H1 (cell line): ENCODE measurements at regions not wholly inside any gene's neighbourhood (a gene's known extent, or its start where the extent isn't known, plus 50 kb on each side); places are given as distances from the start of the nearest gene placed in this dataset.

Source experiments
- CTCF ChIA-PET: fragments of 300-600 bp; sonication (Branson Sonifier 250); formaldehyde crosslinking; loops from one replicate; lab custom pipeline; 2021; ENCODE audit not compliant: partially characterized antibody; lab: Charles Lee
- POLR2A ChIA-PET: fragments of 300-600 bp; sonication (Branson Sonifier 250); formaldehyde crosslinking; loops from one replicate; lab custom pipeline; 2021; ENCODE audit warnings: inconsistent platforms; ENCODE audit not compliant: partially characterized antibody; lab: Charles Lee
- DNase-seq, 2 experiments: peaks; one replicate each; pipeline versions ENCODE4 v3.0.0 to v3.0.0-alpha.2; 2010 to 2022; ENCODE audit warnings: low spot score in 2 of 2, low read depth in 1 of 2, mixed read lengths in 1 of 2
- FAIRE-seq: peaks from 2 replicates; lab custom pipeline; 2011; peaks lifted over from hg19 to GRCh38; lab: Jason Lieb, UNC
- H2AFZ ChIP-seq: 2 replicates; pipeline ENCODE4 v1.8.1; 2012; ENCODE audit warnings: low read length, inconsistent platforms
- H2AK5ac ChIP-seq: 2 replicates; pipeline ENCODE4 v1.6.1; 2013; ENCODE audit warnings: low read depth, low read length
- H2BK120ac ChIP-seq: replicated peaks from 2 replicates; pipeline ENCODE3; 2013; ENCODE audit warnings: low read depth, low read length, inconsistent platforms
- H2BK12ac ChIP-seq: 2 replicates; pipeline ENCODE4 v1.6.1; 2013; ENCODE audit warnings: low read depth, low read length
- H2BK15ac ChIP-seq: 2 replicates; pipeline ENCODE4 v1.6.1; 2013; ENCODE audit warnings: low read length
- H2BK20ac ChIP-seq: 2 replicates; pipeline ENCODE4 v1.6.1; 2013; ENCODE audit warnings: low read length
- H2BK5ac ChIP-seq: 2 replicates; pipeline ENCODE4 v1.6.1; 2013; ENCODE audit warnings: low read depth, low read length
- H3K14ac ChIP-seq: 2 replicates; pipeline ENCODE4 v1.6.1; 2013; ENCODE audit warnings: inconsistent platforms; ENCODE audit not compliant: insufficient read length
- H3K18ac ChIP-seq: 2 replicates; pipeline ENCODE4 v1.6.1; 2013; ENCODE audit warnings: low read length; ENCODE audit errors: extremely low read depth
- H3K23ac ChIP-seq: 2 replicates; pipeline ENCODE4 v1.6.1; 2013; ENCODE audit warnings: inconsistent platforms; ENCODE audit not compliant: insufficient read length
- H3K23me2 ChIP-seq: 2 replicates; pipeline ENCODE4 v1.6.1; 2013; ENCODE audit warnings: low read depth, low read length
- H3K27ac ChIP-seq: 2 replicates; pipeline ENCODE4 v1.6.1; 2011; ENCODE audit warnings: low read depth, low read length, inconsistent platforms
- H3K27me3 ChIP-seq, 4 experiments: replicated peaks in 1 of 4; 1 replicate in 1 of 4; 2 replicates in 3 of 4; pipeline versions ENCODE4 v1.6.1 to v1.8.1; 2011 to 2013; ENCODE audit warnings: low read length in 3 of 4, mild to moderate bottlenecking in 3 of 4, inconsistent platforms in 2 of 4, mixed read lengths in 2 of 4, moderate library complexity in 1 of 4; ENCODE audit not compliant: control insufficient read depth in 3 of 4, insufficient read depth in 3 of 4; ENCODE audit errors: extremely low read depth in 1 of 4
- H3K36me3 ChIP-seq, 4 experiments: 2 replicates each; pipeline versions ENCODE4 v1.6.1 to v1.8.1; 2011 to 2013; ENCODE audit warnings: mild to moderate bottlenecking in 4 of 4, low read length in 3 of 4, moderate library complexity in 2 of 4, control low read depth in 1 of 4, inconsistent platforms in 1 of 4; ENCODE audit not compliant: insufficient read depth in 4 of 4, control insufficient read depth in 2 of 4
- H3K4ac ChIP-seq: replicated peaks from 2 replicates; pipeline ENCODE3; 2013; ENCODE audit warnings: low read length, low read depth, mixed read lengths, inconsistent platforms; ENCODE audit not compliant: insufficient read length
- H3K4me1 ChIP-seq, 4 experiments: replicated peaks in 1 of 4; 1 replicate in 1 of 4; 2 replicates in 3 of 4; pipeline versions ENCODE4 v1.6.1 to v1.8.1; 2011 to 2013; ENCODE audit warnings: low read length in 3 of 4, inconsistent platforms in 2 of 4, mixed read lengths in 1 of 4; ENCODE audit not compliant: insufficient read depth in 4 of 4, control insufficient read depth in 3 of 4
- H3K4me2 ChIP-seq, 2 experiments: 2 replicates each; pipeline versions ENCODE4 v1.6.1 to v1.8.1; 2011 to 2013; ENCODE audit warnings: low read depth in 2 of 2, low read length in 2 of 2, control low read depth in 1 of 2, inconsistent platforms in 1 of 2, mild to moderate bottlenecking in 1 of 2; ENCODE audit not compliant: insufficient read depth in 1 of 2
- H3K4me3 ChIP-seq, 4 experiments: fragments of 200-600, 300-600 bp in 1 of 4; sonication (generic), shearing (Covaris generic), sonication (Bioruptor Twin) in 1 of 4; 2 replicates each; pipeline versions ENCODE4 v1.5.1 to v1.8.1; 2011 to 2016; ENCODE audit warnings: low read length in 4 of 4, low read depth in 3 of 4, control low read depth in 2 of 4, inconsistent platforms in 2 of 4, mild to moderate bottlenecking in 2 of 4, mixed read lengths in 1 of 4, moderate library complexity in 1 of 4; ENCODE audit not compliant: insufficient read depth in 2 of 4; ENCODE audit errors: extremely low read depth in 1 of 4
- H3K56ac ChIP-seq: replicated peaks from 2 replicates; pipeline ENCODE3; 2013; ENCODE audit warnings: low read depth, mild to moderate bottlenecking, mixed read lengths, low read length, inconsistent platforms; ENCODE audit not compliant: insufficient read length
- H3K79me1 ChIP-seq: 2 replicates; pipeline ENCODE4 v1.6.1; 2013; ENCODE audit warnings: low read depth, low read length, control low read depth
- H3K79me2 ChIP-seq, 2 experiments: 2 replicates each; pipeline versions ENCODE4 v1.6.1 to v1.8.1; 2012 to 2013; ENCODE audit warnings: low read length in 2 of 2, mild to moderate bottlenecking in 2 of 2, inconsistent platforms in 1 of 2; ENCODE audit not compliant: insufficient read depth in 2 of 2, control insufficient read depth in 1 of 2
- H3K9ac ChIP-seq, 4 experiments: replicated peaks in 1 of 4; 1 replicate in 1 of 4; 2 replicates in 3 of 4; pipeline versions ENCODE4 v1.6.1 to v1.8.1; 2011 to 2013; ENCODE audit warnings: low read depth in 3 of 4, low read length in 3 of 4, control low read depth in 2 of 4, mild to moderate bottlenecking in 2 of 4, moderate library complexity in 2 of 4, inconsistent platforms in 1 of 4; ENCODE audit errors: extremely low read depth in 1 of 4
- H3K9me3 ChIP-seq, 2 experiments: 2 replicates each; pipeline versions ENCODE4 v1.6.1 to v1.8.1; 2012 to 2013; ENCODE audit warnings: mild to moderate bottlenecking in 2 of 2, moderate library complexity in 2 of 2, control low read depth in 1 of 2, inconsistent platforms in 1 of 2, low read depth in 1 of 2, low read length in 1 of 2, mixed read lengths in 1 of 2; ENCODE audit not compliant: insufficient read depth in 2 of 2
- H4K20me1 ChIP-seq, 2 experiments: replicated peaks in 1 of 2; 2 replicates each; pipeline versions ENCODE3 to v1.8.1; 2011 to 2013; ENCODE audit warnings: inconsistent platforms in 2 of 2, low read length in 2 of 2, mild to moderate bottlenecking in 1 of 2; ENCODE audit not compliant: insufficient read depth in 2 of 2, control insufficient read depth in 1 of 2
- H4K5ac ChIP-seq: 2 replicates; pipeline ENCODE4 v1.6.1; 2013; ENCODE audit warnings: low read length, low read depth, mixed read lengths, inconsistent platforms; ENCODE audit not compliant: insufficient read length
- H4K8ac ChIP-seq: 2 replicates; pipeline ENCODE4 v1.8.0; 2013; ENCODE audit warnings: mild to moderate bottlenecking, moderate library complexity, low read length, inconsistent platforms; ENCODE audit not compliant: insufficient read depth; ENCODE audit errors: extremely low read depth
- H4K91ac ChIP-seq: replicated peaks from 2 replicates; pipeline ENCODE3; 2013; ENCODE audit warnings: low read length, mixed read lengths, inconsistent platforms; ENCODE audit not compliant: insufficient read length
- ATF2 ChIP-seq: IDR thresholded peaks from 2 replicates; pipeline ENCODE4 v1.6.1; 2012; ENCODE audit warnings: low read length, inconsistent platforms
- BCL11A ChIP-seq, 2 experiments: IDR thresholded peaks; one replicate each; pipeline ENCODE4 v1.6.1; 2011; ENCODE audit warnings: low read depth in 2 of 2, low read length in 2 of 2, mild to moderate bottlenecking in 2 of 2
- CREB1 ChIP-seq: IDR thresholded peaks from 2 replicates; pipeline ENCODE4 v1.6.1; 2012; ENCODE audit warnings: inconsistent platforms
- RFX5 ChIP-seq: IDR thresholded peaks from 2 replicates; pipeline ENCODE4 v1.6.1; 2011; ENCODE audit warnings: low read depth, low read length, improper control_type of control experiment, borderline replicate concordance
- YY1 ChIP-seq: IDR thresholded peaks from 2 replicates; pipeline ENCODE4 v1.6.1; 2011; ENCODE audit warnings: low read depth, mild to moderate bottlenecking, low read length
- WGBS, 2 experiments: shearing (Covaris generic) in 1 of 2; methylation state at CpG; one replicate each; pipeline versions ENCODE4 v1.1.6 to v1.1.7; 2013 to 2015; ENCODE audit warnings: low lambda C conversion rate in 2 of 2, mixed read lengths in 2 of 2, inconsistent platforms in 1 of 2, low coverage in 1 of 2, missing lambda C conversion rate in 1 of 2; ENCODE audit not compliant: insufficient replicate concordance in 2 of 2, insufficient coverage in 1 of 2, insufficient read length in 1 of 2; ENCODE audit errors: extremely low coverage in 1 of 2, missing lambda C conversion rate in 1 of 2; 5-methylcytosine and 5-hydroxymethylcytosine counted together

GRCh38 chr11:131138731-131139130, 222.5 kb upstream of the SNX19 start:
- Histone ChIP-seq H3K9me3 (no peaks in the 10 kb centered on the region), H2BK5ac (no peak overlapping the region), H3K23ac (no peak overlapping the region), H3K36me3 (no peaks in the 10 kb centered on the region), H3K79me2 (no peaks in the 10 kb centered on the region), H3K56ac (no peak overlapping the region), H2BK20ac (no peak overlapping the region), H3K79me1 (no peaks in the 10 kb centered on the region), H3K18ac (no peak overlapping the region), H2BK120ac (no peak overlapping the region), H2BK12ac (no peak overlapping the region), H2AK5ac (no peak overlapping the region), H3K4me3 (no peak overlapping the region), H2AFZ (no peak overlapping the region), H3K27ac (no peak overlapping the region), H3K4ac (no peak overlapping the region), H3K4me1 (no peaks in the 10 kb centered on the region; a peak in 1 of 7 replicates), H3K14ac (no peak overlapping the region), H4K91ac (no peak overlapping the region), H4K8ac (no peak overlapping the region), H3K23me2 (no peaks in the 10 kb centered on the region), H4K20me1 (no peaks in the 10 kb centered on the region), H3K27me3 (peaks cover 0 to 2% (median 0%) of the 10 kb centered on the region in 4 experiments; a peak in 1 of 7 replicates), H2BK15ac (no peak overlapping the region), H3K4me2 (no peak overlapping the region), H3K9ac (no peak overlapping the region), H4K5ac (no peak overlapping the region)
- TF ChIP-seq YY1 (no peak), RFX5 (no peak), CREB1 (no peak), ATF2 (no peak), BCL11A (IDR thresholded peaks at IDR 0.05; ENCODE audit: low read depth in 2 of 2, low read length in 2 of 2) (no peak)
- ChIA-PET POLR2A (no interaction called here), CTCF (no interaction called here)
- FAIRE-seq (no peak), DNase-seq (no peak)
- 86% methylated on average over 4 of the region's 4 CpGs; no CpG with 5 or more reads in 1 of the 2 experiments for WGBS, 2 experiments
